Astrocyte (in vitro differentiated cells and primary cell): ENCODE measurements at regions not wholly inside any gene's neighbourhood (a gene's known extent, or its start where the extent isn't known, plus 50 kb on each side); places are given as distances from the start of the nearest gene placed in this dataset.

Source experiments
- DNase-seq: peaks from one replicate; pipeline ENCODE4 v3.0.0-alpha.2; 2010; ENCODE audit warnings: low read depth
- FAIRE-seq: peaks from 2 replicates; lab custom pipeline; 2011; peaks lifted over from hg19 to GRCh38; lab: Jason Lieb, UNC
- H2AFZ ChIP-seq: 2 replicates; pipeline ENCODE4 v1.6.0; 2012; ENCODE audit warnings: low read depth, low read length, inconsistent platforms
- H3K27ac ChIP-seq: 2 replicates; pipeline ENCODE4 v1.5.1; 2011; ENCODE audit warnings: low read depth, low read length, inconsistent platforms
- H3K27me3 ChIP-seq: 2 replicates; pipeline ENCODE4 v1.6.0; 2011; ENCODE audit warnings: low read length, inconsistent platforms; ENCODE audit not compliant: insufficient read depth
- H3K36me3 ChIP-seq: 2 replicates; pipeline ENCODE4 v1.5.1; 2011; ENCODE audit warnings: low read length, inconsistent platforms; ENCODE audit not compliant: insufficient read depth
- H3K4me1 ChIP-seq: 2 replicates; pipeline ENCODE4 v1.5.1; 2011; ENCODE audit warnings: low read length, inconsistent platforms; ENCODE audit not compliant: insufficient read depth
- H3K4me2 ChIP-seq: 2 replicates; pipeline ENCODE4 v1.6.0; 2012; ENCODE audit warnings: low read length, inconsistent platforms
- H3K4me3 ChIP-seq: 2 replicates; pipeline ENCODE4 v1.5.1; 2011; ENCODE audit warnings: low read depth, mild to moderate bottlenecking, low read length, inconsistent platforms; ENCODE audit not compliant: insufficient read depth
- H3K79me2 ChIP-seq: 2 replicates; pipeline ENCODE4 v1.6.0; 2012; ENCODE audit warnings: mild to moderate bottlenecking, low read length, inconsistent platforms; ENCODE audit not compliant: insufficient read depth
- H3K9ac ChIP-seq: 2 replicates; pipeline ENCODE4 v1.6.0; 2012; ENCODE audit warnings: mild to moderate bottlenecking, low read length, inconsistent platforms
- H3K9me3 ChIP-seq: 2 replicates; pipeline ENCODE4 v1.5.1; 2012; ENCODE audit warnings: low read depth, mild to moderate bottlenecking, low read length, inconsistent platforms; ENCODE audit not compliant: insufficient read depth
- H4K20me1 ChIP-seq: 2 replicates; pipeline ENCODE4 v1.6.0; 2012; ENCODE audit warnings: low read length, inconsistent platforms; ENCODE audit not compliant: insufficient read depth
- H3K27ac Mint-ChIP-seq: one replicate; pipeline ENCODE4 v1.8.0; 2021; ENCODE audit warnings: mild to moderate bottlenecking, mixed read lengths; ENCODE audit not compliant: unreplicated experiment
- H3K27me3 Mint-ChIP-seq: one replicate; pipeline ENCODE4 v1.8.0; 2021; ENCODE audit warnings: low read depth, mixed read lengths; ENCODE audit not compliant: unreplicated experiment
- H3K36me3 Mint-ChIP-seq: one replicate; pipeline ENCODE4 v1.8.0; 2021; ENCODE audit warnings: low read depth, mixed read lengths; ENCODE audit not compliant: unreplicated experiment
- H3K4me1 Mint-ChIP-seq: one replicate; pipeline ENCODE4 v1.8.0; 2021; ENCODE audit warnings: low read depth, mixed read lengths; ENCODE audit not compliant: unreplicated experiment
- H3K4me3 Mint-ChIP-seq: one replicate; pipeline ENCODE4 v1.8.0; 2021; ENCODE audit warnings: mild to moderate bottlenecking, moderate library complexity, mixed read lengths; ENCODE audit not compliant: unreplicated experiment
- H3K9me3 Mint-ChIP-seq: one replicate; pipeline ENCODE4 v1.8.0; 2021; ENCODE audit warnings: mild to moderate bottlenecking, mixed read lengths; ENCODE audit not compliant: unreplicated experiment
- CTCF ChIP-seq: IDR thresholded peaks from 2 replicates; pipeline ENCODE4 v1.5.1; 2011; ENCODE audit warnings: low read depth, mild to moderate bottlenecking, inconsistent platforms, low read length, moderate library complexity; ENCODE audit not compliant: insufficient read depth
- EZH2 ChIP-seq: IDR thresholded peaks from 2 replicates; pipeline ENCODE4 v1.6.1; 2012; ENCODE audit warnings: mild to moderate bottlenecking, low read length, inconsistent platforms; ENCODE audit not compliant: insufficient read depth

- no peaks in the 10 kb centered on the region for H3K9me3 Mint-ChIP-seq
- no peak overlapping the region for H3K4me3 Mint-ChIP-seq
- FAIRE-seq: no peak
- H3K27me3 ChIP-seq: no peaks in the 10 kb centered on the region
- no peak overlapping the region for H3K9ac ChIP-seq
- H3K9me3 ChIP-seq: no peaks in the 10 kb centered on the region
- peaks cover 3% of the 10 kb centered on the region for H3K4me1 Mint-ChIP-seq
- H3K36me3 Mint-ChIP-seq: no peaks in the 10 kb centered on the region
- no peaks in the 10 kb centered on the region for H4K20me1 ChIP-seq
- H3K36me3 ChIP-seq: no peaks in the 10 kb centered on the region
- H3K27ac Mint-ChIP-seq: no peak overlapping the region
- DNase-seq: no peak
- H3K27me3 Mint-ChIP-seq: peaks cover 22% of the 10 kb centered on the region
- no peak overlapping the region for H3K4me2 ChIP-seq
- H3K27ac ChIP-seq: no peak overlapping the region
- H3K79me2 ChIP-seq: no peaks in the 10 kb centered on the region
- no peak overlapping the region for H3K4me3 ChIP-seq
- H2AFZ ChIP-seq: no peak overlapping the region
- TF ChIP-seq EZH2 (no peak), CTCF (no peak)
- no peaks in the 10 kb centered on the region for H3K4me1 ChIP-seq
These were observed 176.0 kb downstream of the OLFM4 start for GRCh38 chr13:53204598-53204997.

GRCh38 chr13:53206455-53206854 lies 177.8 kb downstream of the OLFM4 start:
- H3K27ac Mint-ChIP-seq: no peak overlapping the region
- Histone ChIP-seq H2AFZ (no peak overlapping the region), H3K36me3 (no peaks in the 10 kb centered on the region), H3K79me2 (no peaks in the 10 kb centered on the region), H3K4me3 (no peak overlapping the region), H3K9me3 (no peaks in the 10 kb centered on the region), H3K4me1 (no peaks in the 10 kb centered on the region), H3K27ac (no peak overlapping the region), H3K9ac (no peak overlapping the region), H3K4me2 (no peak overlapping the region), H3K27me3 (no peaks in the 10 kb centered on the region), H4K20me1 (no peaks in the 10 kb centered on the region)
- no peak for DNase-seq
- H3K4me1 Mint-ChIP-seq: peaks cover 3% of the 10 kb centered on the region
- peaks cover 19% of the 10 kb centered on the region for H3K27me3 Mint-ChIP-seq
- H3K36me3 Mint-ChIP-seq: no peaks in the 10 kb centered on the region
- no peaks in the 10 kb centered on the region for H3K9me3 Mint-ChIP-seq
- TF ChIP-seq EZH2 (no peak), CTCF (peak; percentile 25)
- no peak for FAIRE-seq
- no peak overlapping the region for H3K4me3 Mint-ChIP-seq

GRCh38 chr13:53207556-53207955 lies 178.9 kb downstream of the OLFM4 start:
- Histone ChIP-seq H2AFZ (no peak overlapping the region), H3K4me3 (no peak overlapping the region), H3K36me3 (no peaks in the 10 kb centered on the region), H3K79me2 (no peaks in the 10 kb centered on the region), H4K20me1 (no peaks in the 10 kb centered on the region), H3K27me3 (no peaks in the 10 kb centered on the region), H3K9me3 (no peaks in the 10 kb centered on the region), H3K9ac (no peak overlapping the region), H3K27ac (no peak overlapping the region), H3K4me2 (no peak overlapping the region), H3K4me1 (no peaks in the 10 kb centered on the region)
- H3K27ac Mint-ChIP-seq: no peak overlapping the region
- DNase-seq: no peak
- H3K36me3 Mint-ChIP-seq: no peaks in the 10 kb centered on the region
- H3K9me3 Mint-ChIP-seq: no peaks in the 10 kb centered on the region
- peaks cover 3% of the 10 kb centered on the region for H3K4me1 Mint-ChIP-seq
- no peak overlapping the region for H3K4me3 Mint-ChIP-seq
- H3K27me3 Mint-ChIP-seq: peaks cover 14% of the 10 kb centered on the region
- TF ChIP-seq EZH2 (no peak), CTCF (no peak)
- FAIRE-seq: no peak
